Fibroblast of villous mesenchyme (primary cell): ENCODE measurements at regions not wholly inside any gene's neighbourhood (a gene's known extent, or its start where the extent isn't known, plus 50 kb on each side); places are given as distances from the start of the nearest gene placed in this dataset.
"Not testable (repeated sequence)": the region's sequence is repeated elsewhere in the genome, so short reads cannot be mapped to it uniquely, and the experiment has no call there.

Experiments
- DNase-seq: peaks from one replicate; pipeline ENCODE4 v3.0.0-alpha.2; 2010; ENCODE audit warnings: low read depth
- H3K4me3 ChIP-seq: 2 replicates; pipeline ENCODE4 v1.5.1; 2011; ENCODE audit warnings: low read depth, mild to moderate bottlenecking, low read length
- TF ChIP-seq, protein P1 (sequence below): IDR thresholded peaks from 2 replicates; pipeline ENCODE4 v1.5.1; 2012; ENCODE audit warnings: low read depth, mild to moderate bottlenecking, low read length; ENCODE audit not compliant: insufficient read depth

DNA sequence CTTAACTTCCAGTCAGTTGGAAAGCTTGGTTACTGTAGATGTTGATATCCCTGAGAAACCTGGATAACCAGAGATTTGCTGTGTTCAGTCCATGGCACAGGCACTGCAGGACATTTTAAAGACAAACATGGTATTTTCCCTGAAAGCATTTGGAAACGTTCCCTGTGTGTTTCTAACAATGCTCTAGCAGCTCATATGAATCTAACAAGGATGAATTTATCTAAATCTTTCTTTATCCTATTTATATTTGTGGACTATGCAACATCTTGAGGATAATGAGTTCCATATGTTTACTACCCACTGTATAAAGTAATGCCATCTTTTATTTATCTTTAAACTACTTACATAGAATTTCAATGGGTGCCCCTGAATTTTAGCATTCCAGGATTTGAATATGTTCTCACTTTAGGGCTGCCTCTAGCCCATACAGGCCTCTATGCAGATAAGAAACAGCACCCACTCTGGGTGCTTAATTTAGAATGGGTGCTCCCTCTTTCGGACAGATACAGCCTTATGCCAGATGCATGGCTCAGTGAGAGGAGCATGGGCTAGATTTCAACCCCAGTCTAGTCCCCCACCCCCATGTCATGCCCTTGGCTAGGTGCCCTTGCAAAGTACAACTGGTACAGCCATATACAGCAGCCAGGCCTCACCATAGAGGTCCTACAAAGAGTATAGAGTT is 50.6 kb upstream of the NEMP2 start:
- TF ChIP-seq, protein P1, sequence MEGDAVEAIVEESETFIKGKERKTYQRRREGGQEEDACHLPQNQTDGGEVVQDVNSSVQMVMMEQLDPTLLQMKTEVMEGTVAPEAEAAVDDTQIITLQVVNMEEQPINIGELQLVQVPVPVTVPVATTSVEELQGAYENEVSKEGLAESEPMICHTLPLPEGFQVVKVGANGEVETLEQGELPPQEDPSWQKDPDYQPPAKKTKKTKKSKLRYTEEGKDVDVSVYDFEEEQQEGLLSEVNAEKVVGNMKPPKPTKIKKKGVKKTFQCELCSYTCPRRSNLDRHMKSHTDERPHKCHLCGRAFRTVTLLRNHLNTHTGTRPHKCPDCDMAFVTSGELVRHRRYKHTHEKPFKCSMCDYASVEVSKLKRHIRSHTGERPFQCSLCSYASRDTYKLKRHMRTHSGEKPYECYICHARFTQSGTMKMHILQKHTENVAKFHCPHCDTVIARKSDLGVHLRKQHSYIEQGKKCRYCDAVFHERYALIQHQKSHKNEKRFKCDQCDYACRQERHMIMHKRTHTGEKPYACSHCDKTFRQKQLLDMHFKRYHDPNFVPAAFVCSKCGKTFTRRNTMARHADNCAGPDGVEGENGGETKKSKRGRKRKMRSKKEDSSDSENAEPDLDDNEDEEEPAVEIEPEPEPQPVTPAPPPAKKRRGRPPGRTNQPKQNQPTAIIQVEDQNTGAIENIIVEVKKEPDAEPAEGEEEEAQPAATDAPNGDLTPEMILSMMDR: no peak
- DNase-seq: peak; percentile 19
- H3K4me3 ChIP-seq: no peak overlapping the region

DNA sequence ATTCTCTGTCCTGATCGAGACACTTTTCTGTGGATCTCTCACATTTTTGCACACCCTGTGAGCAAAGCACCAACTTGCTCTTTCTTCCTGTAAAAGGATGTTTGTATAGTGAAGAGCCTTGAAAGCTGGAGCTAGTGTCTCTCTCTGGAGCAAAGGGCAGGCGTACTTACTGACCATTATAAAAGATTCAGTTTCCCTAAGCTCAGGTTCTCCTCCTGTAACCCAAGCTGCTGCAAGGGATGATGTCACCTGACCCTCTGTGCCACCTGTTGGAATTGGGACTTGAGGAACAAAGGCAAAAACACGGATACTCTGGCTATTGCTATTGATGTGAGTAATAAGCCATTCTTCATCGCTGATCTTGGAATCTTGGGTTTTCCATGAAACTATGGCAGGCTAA is 52.6 kb upstream of the NEMP2 start:
- TF ChIP-seq, protein P1: no peak
- no peak overlapping the region for H3K4me3 ChIP-seq
- DNase-seq: no peak

DNA sequence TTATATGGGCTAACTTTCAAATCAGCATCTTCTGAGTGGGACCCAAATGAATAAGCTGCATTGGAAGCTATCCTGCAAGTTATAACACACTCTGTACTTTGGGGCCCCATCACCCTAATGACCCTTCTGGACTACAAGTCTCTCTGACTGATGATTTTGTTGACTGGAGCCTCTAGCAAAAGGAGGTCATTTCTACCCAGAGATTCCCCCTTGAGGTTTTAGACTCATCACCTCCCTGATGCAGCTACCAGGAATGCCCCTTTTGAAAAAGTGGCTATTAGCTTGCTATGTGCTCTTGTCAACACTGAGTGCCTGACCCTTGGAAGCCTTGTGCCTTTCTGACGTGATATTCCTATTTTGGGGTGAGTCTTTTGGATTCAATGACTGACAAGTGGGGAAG is 54.5 kb upstream of the NEMP2 start:
- TF ChIP-seq, protein P1: no peak
- DNase-seq: no peak

DNA sequence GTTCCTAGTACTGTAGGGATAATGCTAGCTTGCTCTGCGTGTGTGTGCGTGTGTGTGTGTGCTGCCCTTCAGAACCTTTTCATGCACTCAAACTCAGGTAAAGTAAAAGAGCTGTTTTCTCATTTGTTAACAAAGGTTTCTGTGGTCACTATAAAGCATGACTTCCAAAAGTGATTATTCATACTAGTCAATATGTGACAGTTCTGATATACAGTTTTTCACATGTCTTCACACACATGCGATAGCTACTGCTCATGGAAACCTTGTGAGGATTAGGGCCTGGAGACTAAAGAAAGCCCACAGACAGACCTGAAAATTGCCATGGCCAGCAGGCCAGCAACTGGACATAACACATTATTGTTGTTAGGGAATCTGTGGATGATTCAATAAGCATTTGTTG is 56.9 kb upstream of the NEMP2 start:
- no peak for DNase-seq
- TF ChIP-seq, protein P1: no peak
- no peak overlapping the region for H3K4me3 ChIP-seq

More for the DNA sequence above, 54.5 kb upstream of the NEMP2 start:
- no peak overlapping the region for H3K4me3 ChIP-seq

DNA sequence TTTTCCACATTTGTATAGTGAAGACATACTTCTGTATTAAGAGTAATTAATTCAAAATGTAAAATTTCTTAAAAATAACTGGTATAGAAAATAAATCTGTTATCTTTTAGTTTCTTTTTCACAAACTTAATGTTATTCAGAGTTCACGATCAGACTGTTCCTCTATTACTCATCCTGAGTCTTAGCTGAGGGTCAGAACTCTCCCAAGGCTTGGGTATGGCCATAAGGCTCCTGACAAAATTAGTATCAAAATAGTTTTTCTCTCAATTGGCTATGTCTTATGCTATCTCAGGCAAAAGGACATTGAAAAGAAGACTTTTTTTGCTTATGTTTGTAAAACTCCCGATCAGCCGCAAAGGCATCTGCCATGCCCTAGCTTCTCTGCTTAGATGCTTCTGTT is 56.1 kb upstream of the NAB1 start:
- TF ChIP-seq, protein P1: no peak
- H3K4me3 ChIP-seq: no peak overlapping the region
- peak; percentile 26 for DNase-seq

DNA sequence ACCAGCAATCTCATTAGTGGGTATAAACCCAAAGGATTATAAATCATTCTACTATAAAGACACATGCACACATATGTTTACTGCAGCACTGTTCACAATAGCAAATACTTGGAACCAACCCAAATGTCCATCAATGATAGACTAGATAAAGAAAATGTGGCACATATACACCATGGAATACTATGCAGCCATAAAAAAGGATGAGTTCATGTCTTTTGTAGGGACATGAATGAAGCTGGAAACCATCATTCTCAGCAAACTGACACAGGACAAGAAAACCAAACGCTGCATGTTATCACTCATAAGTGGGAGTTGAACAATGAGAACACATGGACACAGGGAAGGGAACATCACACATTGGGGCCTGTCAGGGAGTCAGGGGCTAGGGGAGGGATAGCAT is 53.0 kb upstream of the NAB1 start:
- not testable (repeated sequence) for DNase-seq, H3K4me3 ChIP-seq

DNA sequence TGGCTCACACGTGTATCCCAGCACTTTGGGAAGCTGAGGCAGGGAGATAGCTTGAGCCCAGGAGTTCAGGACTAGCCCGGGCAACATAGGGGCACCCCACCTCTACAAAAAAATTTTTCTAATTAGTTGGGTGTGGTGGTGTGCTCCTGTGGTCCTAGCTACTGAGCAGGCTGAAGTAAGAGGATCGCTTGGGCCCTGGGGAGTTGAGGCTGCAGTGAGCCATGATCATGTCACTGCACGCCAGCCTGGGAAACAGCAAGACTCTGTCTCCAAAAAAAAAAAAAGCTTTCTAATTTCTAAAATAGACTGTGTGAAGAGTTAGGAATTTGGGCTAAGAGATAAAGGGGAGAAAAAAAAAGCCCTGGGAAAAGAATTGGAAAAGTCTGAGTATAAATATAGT is 51.9 kb upstream of the NAB1 start:
- H3K4me3 ChIP-seq: no peak overlapping the region
- no peak for DNase-seq
- TF ChIP-seq, protein P1: no peak
